HG03097 (cell line): ENCODE measurements at regions not wholly inside any gene's neighbourhood (a gene's known extent, or its start where the extent isn't known, plus 50 kb on each side); places are given as distances from the start of the nearest gene placed in this dataset.
"Not testable (repeated sequence)": the region's sequence is repeated elsewhere in the genome, so short reads cannot be mapped to it uniquely, and the experiment has no call there.

Experiments used
- ATAC-seq: cut with Tn5 transposase; IDR thresholded peaks from one replicate; pipeline ENCODE4 v1.9.1; 2021; ENCODE audit not compliant: unreplicated experiment, low FRiP score

DNA sequence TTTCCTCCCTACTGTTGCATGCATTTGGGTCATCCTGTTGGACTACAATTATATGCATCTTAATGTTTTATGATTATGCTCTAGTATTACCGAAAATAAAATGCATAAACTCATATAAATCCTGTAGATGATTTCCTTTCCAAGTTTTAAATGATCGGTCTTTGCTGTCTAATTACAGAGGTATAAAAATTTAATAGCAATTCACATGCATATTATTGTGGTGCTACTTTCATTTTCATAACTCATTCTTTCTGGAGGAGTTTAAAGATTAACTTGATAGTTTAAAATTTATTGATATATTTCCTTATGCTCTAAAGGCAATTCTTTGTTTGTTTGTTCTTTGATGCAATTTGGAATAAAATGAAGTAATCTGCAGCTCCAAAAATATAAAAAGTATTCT is 1475.1 kb downstream of the MAT2B start:
- no peak for ATAC-seq

- no peak for ATAC-seq
These were observed 1492.7 kb downstream of the MAT2B start for GRCh38 chr5:164998142-164998541.

- no peak for ATAC-seq
These were observed 1493.2 kb downstream of the MAT2B start for GRCh38 chr5:164998590-164998989.

GRCh38 chr5:165000479-165001190 is 1495.2 kb downstream of the MAT2B start:
- no peak for ATAC-seq

DNA sequence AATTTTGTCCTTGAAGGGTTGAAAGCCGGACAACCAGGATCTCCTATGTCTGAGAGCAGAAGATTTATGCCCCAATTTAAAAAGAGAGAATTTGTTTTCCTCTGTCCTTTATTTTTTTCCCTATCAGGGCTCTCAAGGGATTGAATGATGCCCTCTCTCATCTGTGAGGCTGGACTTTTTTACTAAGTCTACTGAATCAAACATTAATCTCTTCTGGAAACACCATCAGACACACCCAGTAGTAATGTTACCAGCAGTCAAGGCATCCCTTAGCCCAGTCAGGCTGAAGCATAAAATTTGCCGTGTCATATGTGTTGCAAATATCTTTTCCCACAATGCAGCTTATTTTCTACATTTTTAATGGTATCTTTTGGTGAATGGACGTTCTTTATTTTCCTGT is 1497.9 kb downstream of the MAT2B start:
- ATAC-seq: no peak

DNA sequence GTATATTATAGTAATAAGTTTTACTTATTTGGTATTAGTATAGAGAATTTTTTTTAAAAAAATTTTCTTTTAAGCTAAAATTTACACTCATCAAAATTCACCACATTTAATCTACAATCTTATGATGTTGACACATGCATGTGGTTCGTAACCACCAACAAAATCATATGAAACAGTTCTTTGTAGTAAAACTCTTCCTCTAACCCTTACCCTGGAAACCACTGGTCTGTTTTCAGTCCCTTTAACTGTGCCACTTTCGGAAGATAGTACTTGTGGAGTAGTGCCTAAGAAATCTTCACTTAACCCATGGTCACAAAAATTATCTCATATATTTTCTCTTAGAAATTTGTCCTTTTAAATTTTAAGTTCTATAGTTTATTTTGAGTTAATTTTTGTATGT is 1498.8 kb downstream of the MAT2B start:
- ATAC-seq: no peak

DNA sequence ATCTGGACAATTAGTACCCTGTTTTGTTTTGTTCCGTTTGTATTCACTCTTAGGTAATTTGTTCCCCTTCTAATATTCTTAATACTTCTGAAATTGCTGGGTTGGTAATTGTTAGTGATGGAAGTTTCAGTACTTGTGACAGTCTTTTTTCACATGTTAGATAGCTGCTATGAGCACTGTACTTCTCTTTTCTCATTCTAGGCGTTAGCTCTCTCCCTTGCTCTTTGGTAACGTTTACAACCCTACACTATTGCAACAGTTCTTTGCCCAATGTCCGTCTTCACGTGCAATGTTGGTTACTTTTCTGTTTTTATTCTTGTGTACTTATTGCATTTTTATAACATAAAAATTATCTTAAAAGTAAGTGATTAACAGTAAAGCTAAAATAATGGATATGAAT is 1509.0 kb downstream of the MAT2B start:
- no peak for ATAC-seq

- ATAC-seq: no peak
These were observed 1509.7 kb downstream of the MAT2B start for GRCh38 chr5:165015126-165015525.

DNA sequence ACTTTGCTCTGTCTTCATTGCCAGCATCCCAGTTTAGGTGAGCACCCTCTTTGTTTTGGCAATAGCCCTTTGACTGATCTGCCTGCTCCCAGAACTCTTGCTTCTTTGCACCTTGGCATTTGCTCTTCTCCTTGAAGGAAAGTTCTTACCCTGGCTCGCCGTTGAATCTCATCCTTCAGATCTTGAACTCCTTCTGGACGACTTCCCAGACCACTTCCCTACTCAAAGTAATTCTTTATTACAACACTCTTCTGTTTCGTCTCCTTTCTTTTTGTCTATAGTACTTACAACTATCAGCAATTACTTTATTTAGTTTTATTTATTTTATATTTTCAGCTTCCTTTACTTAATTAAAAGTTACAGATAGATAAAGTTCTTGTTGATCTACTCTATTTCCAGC is 1510.1 kb downstream of the MAT2B start:
- no peak for ATAC-seq

GRCh38 chr5:165026971-165027370 is 1521.6 kb downstream of the MAT2B start:
- no peak for ATAC-seq

DNA sequence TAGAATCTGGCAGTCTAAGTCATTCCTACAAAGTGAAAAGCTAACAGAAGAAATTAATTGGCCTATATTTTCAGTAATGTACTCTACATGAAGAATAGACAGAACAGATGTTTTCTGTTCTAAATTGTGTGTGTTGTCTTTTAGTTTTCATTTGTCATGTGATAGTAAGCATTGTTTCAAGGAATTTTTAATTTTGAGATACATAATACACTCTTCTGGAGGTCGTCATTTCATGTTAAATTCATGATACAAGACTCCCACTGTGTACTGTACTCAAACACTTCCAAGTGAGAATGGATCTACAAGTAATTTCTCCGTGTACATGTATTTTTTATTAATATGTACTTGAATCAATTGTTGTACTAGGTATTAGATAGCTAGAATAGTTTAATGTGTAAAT is 1522.9 kb downstream of the MAT2B start:
- ATAC-seq: no peak

GRCh38 chr5:165029099-165029870 is 1523.9 kb downstream of the MAT2B start:
- peak; percentile 57 for ATAC-seq

GRCh38 chr5:165030971-165031370 is 1525.6 kb downstream of the MAT2B start:
- ATAC-seq: no peak

DNA sequence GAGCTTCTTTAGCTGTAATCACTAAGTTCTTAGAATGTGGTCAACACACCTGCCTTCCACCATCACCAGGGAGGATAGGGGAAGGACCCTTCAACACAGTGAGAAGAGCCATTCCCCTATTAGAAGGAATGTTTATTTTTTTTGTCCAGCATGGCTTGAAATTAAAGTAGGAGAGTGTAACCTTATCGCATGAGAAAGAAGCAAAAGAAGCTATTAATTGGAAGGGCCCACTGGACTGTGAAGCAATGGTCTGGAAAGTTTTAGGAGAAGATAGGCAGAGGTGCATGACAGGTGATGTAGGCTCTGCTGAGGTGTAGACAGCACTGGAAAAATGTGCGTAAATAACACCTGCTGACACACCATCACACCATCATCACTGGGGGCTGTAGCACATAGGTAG is 1526.0 kb downstream of the MAT2B start:
- no peak for ATAC-seq

DNA sequence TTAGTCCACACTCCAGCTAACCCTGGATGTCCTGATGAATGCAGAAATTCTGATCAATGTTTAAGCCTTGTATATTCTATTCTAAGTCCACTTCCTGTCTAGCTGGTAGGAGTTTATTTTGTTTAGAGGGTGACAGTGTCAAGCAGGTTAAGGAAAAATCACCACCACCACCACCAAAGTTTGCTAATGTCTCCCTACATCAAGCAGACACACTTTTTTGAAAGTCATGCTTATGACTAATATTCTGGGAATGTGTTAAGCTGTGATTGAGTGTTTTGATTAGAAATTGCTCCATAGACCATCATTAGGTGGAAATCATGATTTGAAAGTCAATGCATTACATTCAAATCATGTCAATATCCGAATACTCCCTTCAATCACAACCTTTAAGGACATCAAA is 1530.1 kb downstream of the MAT2B start:
- ATAC-seq: no peak

- no peak for ATAC-seq
These were observed 1534.3 kb downstream of the MAT2B start for GRCh38 chr5:165039748-165040147.

DNA sequence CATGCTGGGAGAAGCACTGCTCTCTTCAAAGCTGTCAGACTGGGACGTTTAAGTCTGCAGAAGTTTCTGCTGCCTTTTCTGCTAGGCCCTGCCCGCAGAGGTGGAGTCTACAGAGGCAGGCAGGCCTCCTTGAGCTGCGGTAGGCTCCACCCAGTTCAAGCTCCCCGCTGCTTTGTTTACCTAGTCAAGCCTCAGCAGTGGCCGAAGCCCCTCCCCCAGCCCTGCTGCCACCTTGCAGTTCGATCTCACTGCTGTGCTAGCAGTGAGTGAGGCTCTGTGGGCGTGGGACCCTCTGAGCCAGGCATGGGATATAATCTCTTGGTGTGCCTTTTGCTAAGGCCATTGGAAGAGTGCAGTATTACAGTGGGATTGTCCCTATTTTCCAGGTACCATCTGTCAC is 1540.5 kb downstream of the MAT2B start:
- ATAC-seq: not testable (repeated sequence)

- no peak for ATAC-seq
These were observed 1550.1 kb downstream of the MAT2B start for GRCh38 chr5:165055476-165055875.

GRCh38 chr5:165057145-165057544 is 1551.7 kb downstream of the MAT2B start:
- ATAC-seq: no peak

DNA sequence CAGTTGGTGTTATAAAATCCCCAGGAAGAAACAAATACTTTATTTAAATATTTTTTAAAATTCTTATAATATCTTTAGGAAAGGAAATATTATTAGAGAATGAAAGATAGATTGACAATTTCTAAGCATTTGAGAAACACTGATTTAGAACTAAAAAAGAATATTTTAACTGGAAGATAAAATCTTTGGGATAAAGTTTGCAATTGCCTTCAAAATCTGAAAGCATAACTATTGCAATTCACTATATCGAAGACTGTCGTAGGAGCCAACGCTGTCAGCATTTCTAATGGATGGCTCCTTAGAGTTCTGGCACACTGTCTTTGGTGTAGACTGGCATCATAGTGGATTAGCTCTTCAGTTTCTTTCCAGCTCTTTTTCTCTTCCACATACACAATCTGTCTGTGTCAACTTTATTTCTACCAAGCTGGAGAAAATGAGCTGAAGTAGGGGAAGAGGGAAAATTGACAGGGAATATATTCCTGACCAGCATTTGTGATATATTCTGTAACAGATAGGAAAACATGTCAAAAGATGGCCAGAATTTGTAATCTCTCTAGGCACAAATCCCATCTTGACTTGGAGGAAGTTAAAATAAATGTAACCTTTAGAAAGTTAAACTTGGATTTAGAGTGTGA is 1561.4 kb downstream of the MAT2B start:
- no peak for ATAC-seq

- ATAC-seq: no peak
These were observed 1571.3 kb downstream of the MAT2B start for GRCh38 chr5:165076686-165077085.

GRCh38 chr5:165079389-165079788 is 1574.0 kb downstream of the MAT2B start:
- ATAC-seq: no peak
